ENCODE measurements at regions not wholly inside any gene's neighbourhood (a gene's known extent, or its start where the extent isn't known, plus 50 kb on each side); places are given as distances from the start of the nearest gene placed in this dataset.

- Histone ChIP-seq H3K9me3 (ENCODE audit: low read depth, low read length) (no peaks in the 10 kb centered on the region), H3K4me2 (ENCODE audit: insufficient read depth, low read length) (no peak overlapping the region), H3K4me1 (ENCODE audit: insufficient read depth, low read length) (no peaks in the 10 kb centered on the region), H2AFZ (ENCODE audit: low read length) (no peak overlapping the region), H3K4me3 (ENCODE audit: insufficient read depth, low read length) (no peak overlapping the region), H4K20me1 (ENCODE audit: insufficient read depth, low read length) (no peaks in the 10 kb centered on the region), H3K27me3 (ENCODE audit: insufficient read depth, low read length) (no peaks in the 10 kb centered on the region), H3K27ac (ENCODE audit: low read depth, low read length) (no peak overlapping the region), H3K79me2 (ENCODE audit: insufficient read depth, low read length) (no peaks in the 10 kb centered on the region), H3K36me3 (ENCODE audit: insufficient read depth, low read length) (no peaks in the 10 kb centered on the region)
- no peak for DNase-seq (ENCODE audit: insufficient read length, low spot score, missing footprints)
- TF ChIP-seq CTCF (IDR thresholded peaks at IDR 0.05; ENCODE audit: extremely low read depth, low read depth, low read length), result no peak
Measured at GRCh38 chr2:220463876-220464275, 836.4 kb downstream of the SLC4A3 start.

GRCh38 chr2:220465700-220466099 lies 838.3 kb downstream of the SLC4A3 start:
- H2AFZ ChIP-seq (ENCODE audit: low read length), result no peak overlapping the region
- no peak for DNase-seq (ENCODE audit: insufficient read length, low spot score, missing footprints)
- no peaks in the 10 kb centered on the region for H3K36me3 ChIP-seq (ENCODE audit: insufficient read depth, low read length)
- no peaks in the 10 kb centered on the region for H3K79me2 ChIP-seq (ENCODE audit: insufficient read depth, low read length)
- H3K4me3 ChIP-seq (ENCODE audit: insufficient read depth, low read length), result no peak overlapping the region
- H4K20me1 ChIP-seq (ENCODE audit: insufficient read depth, low read length), result no peaks in the 10 kb centered on the region
- no peak overlapping the region for H3K27ac ChIP-seq (ENCODE audit: low read depth, low read length)
- no peaks in the 10 kb centered on the region for H3K4me1 ChIP-seq (ENCODE audit: insufficient read depth, low read length)
- H3K27me3 ChIP-seq (ENCODE audit: insufficient read depth, low read length), result no peaks in the 10 kb centered on the region
- no peak for TF ChIP-seq CTCF (IDR thresholded peaks at IDR 0.05; ENCODE audit: extremely low read depth, low read depth, low read length)
- H3K9me3 ChIP-seq (ENCODE audit: low read depth, low read length), result no peaks in the 10 kb centered on the region
- no peak overlapping the region for H3K4me2 ChIP-seq (ENCODE audit: insufficient read depth, low read length)

- H3K27me3 ChIP-seq (ENCODE audit: insufficient read depth, low read length), result no peaks in the 10 kb centered on the region
- H2AFZ ChIP-seq (ENCODE audit: low read length), result no peak overlapping the region
- DNase-seq (ENCODE audit: insufficient read length, low spot score, missing footprints), result no peak
- H4K20me1 ChIP-seq (ENCODE audit: insufficient read depth, low read length), result no peaks in the 10 kb centered on the region
- no peak for TF ChIP-seq CTCF (IDR thresholded peaks at IDR 0.05; ENCODE audit: extremely low read depth, low read depth, low read length)
- no peak overlapping the region for H3K27ac ChIP-seq (ENCODE audit: low read depth, low read length)
- no peaks in the 10 kb centered on the region for H3K36me3 ChIP-seq (ENCODE audit: insufficient read depth, low read length)
- H3K4me3 ChIP-seq (ENCODE audit: insufficient read depth, low read length), result no peak overlapping the region
- H3K79me2 ChIP-seq (ENCODE audit: insufficient read depth, low read length), result no peaks in the 10 kb centered on the region
- H3K4me1 ChIP-seq (ENCODE audit: insufficient read depth, low read length), result no peaks in the 10 kb centered on the region
- no peaks in the 10 kb centered on the region for H3K9me3 ChIP-seq (ENCODE audit: low read depth, low read length)
- H3K4me2 ChIP-seq (ENCODE audit: insufficient read depth, low read length), result no peak overlapping the region
Measured at GRCh38 chr2:220466251-220466691, 838.8 kb downstream of the SLC4A3 start.

DNA sequence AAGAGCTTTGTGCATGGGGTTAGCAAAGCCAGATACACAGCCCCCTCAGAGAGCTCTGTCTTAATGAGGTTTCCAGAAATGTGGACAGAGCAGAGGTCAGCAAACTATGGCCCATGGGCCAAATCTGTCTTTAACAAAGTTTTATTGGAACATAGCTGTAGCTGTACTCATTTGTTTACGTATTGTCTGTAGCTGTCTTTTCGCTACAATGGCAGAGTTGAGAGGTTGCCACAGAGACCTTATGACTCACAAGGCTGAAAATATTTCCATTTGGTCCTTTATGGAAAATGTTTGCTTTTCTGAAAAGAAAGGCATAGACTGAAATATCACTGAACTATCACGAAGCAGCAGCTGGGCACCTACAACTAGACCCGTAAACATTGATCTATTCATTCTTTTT lies 841.8 kb downstream of the SLC4A3 start:
- Histone ChIP-seq H3K9me3 (ENCODE audit: low read depth, low read length) (no peaks in the 10 kb centered on the region), H4K20me1 (ENCODE audit: insufficient read depth, low read length) (no peaks in the 10 kb centered on the region), H3K36me3 (ENCODE audit: insufficient read depth, low read length) (no peaks in the 10 kb centered on the region), H3K4me2 (ENCODE audit: insufficient read depth, low read length) (no peak overlapping the region), H3K79me2 (ENCODE audit: insufficient read depth, low read length) (no peaks in the 10 kb centered on the region), H3K27me3 (ENCODE audit: insufficient read depth, low read length) (no peaks in the 10 kb centered on the region), H3K4me1 (ENCODE audit: insufficient read depth, low read length) (no peaks in the 10 kb centered on the region), H2AFZ (ENCODE audit: low read length) (no peak overlapping the region), H3K4me3 (ENCODE audit: insufficient read depth, low read length) (no peak overlapping the region), H3K27ac (ENCODE audit: low read depth, low read length) (no peak overlapping the region)
- TF ChIP-seq CTCF (IDR thresholded peaks at IDR 0.05; ENCODE audit: extremely low read depth, low read depth, low read length), result no peak
- DNase-seq (ENCODE audit: insufficient read length, low spot score, missing footprints), result no peak
